HK-2 (cell line): ENCODE measurements at regions not wholly inside any gene's neighbourhood (a gene's known extent, or its start where the extent isn't known, plus 50 kb on each side); places are given as distances from the start of the nearest gene placed in this dataset.

ENCODE experiments used
- DNase-seq: peaks from one replicate; pipeline ENCODE4 v3.0.0-alpha.2; 2018; ENCODE audit not compliant: unreplicated experiment

GRCh38 chr2:53448086-53448485 is 319.5 kb upstream of the CHAC2 start:
- DNase-seq: no peak

- DNase-seq: no peak
Measured at GRCh38 chr2:53445383-53446070, 322.1 kb upstream of the CHAC2 start.

GRCh38 chr2:53442783-53443182 is 324.8 kb upstream of the CHAC2 start:
- no peak for DNase-seq

GRCh38 chr2:53442093-53442492 is 325.5 kb upstream of the CHAC2 start:
- DNase-seq: no peak

GRCh38 chr2:53438692-53439091 is 328.9 kb upstream of the CHAC2 start:
- DNase-seq: no peak

GRCh38 chr2:53438100-53438499 is 329.5 kb upstream of the CHAC2 start:
- no peak for DNase-seq

GRCh38 chr2:53437371-53437770 is 330.2 kb upstream of the CHAC2 start:
- no peak for DNase-seq

- no peak for DNase-seq
Measured at GRCh38 chr2:53436882-53437281, 330.7 kb upstream of the CHAC2 start.

GRCh38 chr2:53435610-53436009 is 332.0 kb upstream of the CHAC2 start:
- DNase-seq: no peak

- no peak for DNase-seq
Measured at GRCh38 chr2:53434466-53434865, 333.1 kb upstream of the CHAC2 start.

GRCh38 chr2:53432936-53433335 is 334.7 kb upstream of the CHAC2 start:
- DNase-seq: no peak

GRCh38 chr2:53429901-53430300 is 337.7 kb upstream of the CHAC2 start:
- DNase-seq: no peak

GRCh38 chr2:53424902-53425301 is 342.7 kb upstream of the CHAC2 start:
- DNase-seq: no peak

GRCh38 chr2:53423465-53423864 is 344.1 kb upstream of the CHAC2 start:
- no peak for DNase-seq

- peak; percentile 29 for DNase-seq
Measured at GRCh38 chr2:53422979-53423378, 344.6 kb upstream of the CHAC2 start.

GRCh38 chr2:53417385-53417784 is 350.2 kb upstream of the CHAC2 start:
- DNase-seq: no peak

- no peak for DNase-seq
Measured at GRCh38 chr2:53407363-53408080, 360.1 kb upstream of the CHAC2 start.

- no peak for DNase-seq
Measured at GRCh38 chr2:53403792-53404413, 363.7 kb upstream of the CHAC2 start.

- no peak for DNase-seq
Measured at GRCh38 chr2:53397085-53397484, 370.5 kb upstream of the CHAC2 start.

- DNase-seq: no peak
Measured at GRCh38 chr2:53381271-53381670, 386.3 kb upstream of the CHAC2 start.

GRCh38 chr2:53379547-53379946 is 388.1 kb upstream of the CHAC2 start:
- no peak for DNase-seq

- DNase-seq: no peak
Measured at GRCh38 chr2:53378791-53379190, 388.8 kb upstream of the CHAC2 start.

- DNase-seq: no peak
Measured at GRCh38 chr2:53373126-53373525, 394.5 kb upstream of the CHAC2 start.
